ENCODE measurements at regions not wholly inside any gene's neighbourhood (a gene's known extent, or its start where the extent isn't known, plus 50 kb on each side); places are given as distances from the start of the nearest gene placed in this dataset.

DNA sequence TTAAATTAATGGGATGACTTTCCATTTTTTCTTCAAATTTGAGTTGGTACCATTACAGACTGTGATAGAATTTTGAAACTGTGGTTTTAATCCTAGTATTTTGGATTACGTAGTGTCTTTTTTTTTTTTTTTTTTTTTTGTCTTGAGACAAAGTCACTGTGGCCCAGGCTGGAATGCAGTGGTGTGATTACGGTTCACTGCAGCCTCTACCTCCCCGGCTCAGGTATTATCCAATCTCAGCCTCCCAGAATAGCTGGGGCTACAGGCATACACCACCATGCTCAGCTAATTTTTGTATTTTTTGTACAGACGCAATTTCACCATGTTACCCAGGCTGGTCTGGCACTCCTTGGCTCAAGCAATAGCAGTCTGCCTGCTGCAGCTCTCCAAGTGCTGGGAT, 87.1 kb downstream of the SOX4 start:
- H3K27me3 Mint-ChIP-seq: peaks cover 2% of the 10 kb centered on the region
- DNase-seq: no peak
- no peaks in the 10 kb centered on the region for H3K4me1 Mint-ChIP-seq (ENCODE audit: low read depth)
- no peaks in the 10 kb centered on the region for H3K9me3 Mint-ChIP-seq
- no peaks in the 10 kb centered on the region for H3K36me3 Mint-ChIP-seq (ENCODE audit: low read depth)
- H3K4me3 Mint-ChIP-seq: no peak overlapping the region
- H3K27ac Mint-ChIP-seq: no peak overlapping the region

- no peak for DNase-seq
- Mint-ChIP-seq H3K36me3 (ENCODE audit: low read depth) (no peaks in the 10 kb centered on the region), H3K27ac (no peak overlapping the region), H3K4me1 (ENCODE audit: low read depth) (no peaks in the 10 kb centered on the region), H3K4me3 (no peak overlapping the region), H3K27me3 (no peaks in the 10 kb centered on the region), H3K9me3 (peaks cover 3% of the 10 kb centered on the region)
Measured at GRCh38 chr6:21690489-21690888, 96.9 kb downstream of the SOX4 start.

DNA sequence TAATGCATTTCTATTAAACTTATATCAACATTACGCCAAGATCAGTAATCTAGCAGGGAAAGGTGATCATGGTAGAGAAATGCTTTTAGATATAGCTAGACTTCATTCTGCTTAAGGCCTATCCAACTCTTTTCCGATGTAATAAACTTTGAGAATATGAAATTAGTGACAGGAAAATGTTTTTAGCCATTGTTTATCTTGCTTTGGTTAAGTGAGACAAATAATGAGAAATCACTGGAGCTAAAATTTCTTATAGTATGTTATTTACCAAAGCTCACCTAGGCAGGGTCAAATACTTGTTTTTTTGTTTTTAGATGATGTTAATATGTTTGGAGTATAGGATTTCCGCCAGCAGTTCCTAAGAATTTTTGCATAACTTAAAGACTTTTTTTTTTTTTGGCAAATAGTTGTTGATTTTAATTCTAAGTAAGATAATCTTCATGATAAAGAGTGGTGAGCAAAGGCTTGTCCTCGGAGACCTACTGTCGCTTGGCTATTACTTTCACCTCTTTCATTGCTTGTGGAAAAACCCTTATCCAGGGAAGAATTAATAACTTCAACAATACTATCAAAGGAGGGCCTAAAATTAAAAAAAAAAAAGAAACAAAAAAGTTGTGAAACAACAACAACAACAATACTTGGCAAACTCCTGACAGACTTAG, 98.3 kb downstream of the SOX4 start:
- Mint-ChIP-seq H3K27me3 (no peaks in the 10 kb centered on the region), H3K36me3 (ENCODE audit: low read depth) (no peaks in the 10 kb centered on the region), H3K4me3 (no peak overlapping the region), H3K9me3 (peaks cover 3% of the 10 kb centered on the region), H3K27ac (no peak overlapping the region), H3K4me1 (ENCODE audit: low read depth) (no peaks in the 10 kb centered on the region)
- DNase-seq: no peak

DNA sequence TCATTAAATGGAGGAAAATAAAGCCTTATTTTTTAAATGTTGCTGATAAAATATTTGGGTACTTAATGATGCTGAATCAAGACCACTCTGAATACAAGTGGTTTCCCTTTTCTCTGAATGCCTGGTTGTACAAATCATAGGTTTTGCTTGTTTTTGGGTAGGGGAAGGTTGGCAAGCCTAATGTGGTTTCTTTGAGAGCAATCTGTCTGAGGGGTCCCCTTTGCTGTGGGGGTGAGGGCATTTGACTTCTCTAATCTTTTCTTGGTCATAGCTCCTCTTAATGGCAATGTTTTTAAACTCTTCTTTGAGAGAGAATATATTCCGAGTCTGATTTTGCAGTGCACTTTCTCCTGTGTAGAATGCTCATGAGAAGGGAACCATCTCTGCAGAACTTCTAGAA, 99.2 kb downstream of the SOX4 start:
- DNase-seq: no peak
- H3K36me3 Mint-ChIP-seq (ENCODE audit: low read depth): no peaks in the 10 kb centered on the region
- no peaks in the 10 kb centered on the region for H3K9me3 Mint-ChIP-seq
- H3K4me1 Mint-ChIP-seq (ENCODE audit: low read depth): no peaks in the 10 kb centered on the region
- no peak overlapping the region for H3K27ac Mint-ChIP-seq
- H3K27me3 Mint-ChIP-seq: no peaks in the 10 kb centered on the region
- H3K4me3 Mint-ChIP-seq: no peak overlapping the region

DNA sequence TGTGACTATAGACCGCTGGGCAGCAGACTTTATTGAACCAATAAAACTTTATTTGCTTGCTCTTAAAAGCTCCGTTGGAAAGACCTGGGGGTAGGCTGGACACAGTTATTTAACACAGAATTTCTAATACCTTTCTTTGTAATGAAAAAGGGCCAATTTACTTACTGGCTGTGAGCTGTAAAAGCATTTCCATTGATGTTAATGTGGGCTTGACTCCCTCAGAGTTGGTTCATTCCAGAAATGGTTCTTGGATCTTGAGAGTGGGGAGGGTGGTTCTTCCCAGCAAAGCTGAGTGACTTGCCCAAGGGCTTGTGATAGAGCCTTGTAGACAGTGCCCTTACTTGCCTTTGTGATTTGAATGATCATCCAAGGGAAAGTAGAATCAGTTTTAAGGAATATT, 100.6 kb downstream of the SOX4 start:
- no peaks in the 10 kb centered on the region for H3K27me3 Mint-ChIP-seq
- no peaks in the 10 kb centered on the region for H3K4me1 Mint-ChIP-seq (ENCODE audit: low read depth)
- H3K27ac Mint-ChIP-seq: no peak overlapping the region
- H3K4me3 Mint-ChIP-seq: no peak overlapping the region
- no peaks in the 10 kb centered on the region for H3K9me3 Mint-ChIP-seq
- no peaks in the 10 kb centered on the region for H3K36me3 Mint-ChIP-seq (ENCODE audit: low read depth)
- DNase-seq: no peak

- H3K4me1 Mint-ChIP-seq (ENCODE audit: low read depth): no peaks in the 10 kb centered on the region
- no peak overlapping the region for H3K27ac Mint-ChIP-seq
- no peaks in the 10 kb centered on the region for H3K27me3 Mint-ChIP-seq
- no peaks in the 10 kb centered on the region for H3K9me3 Mint-ChIP-seq
- H3K4me3 Mint-ChIP-seq: no peak overlapping the region
- no peaks in the 10 kb centered on the region for H3K36me3 Mint-ChIP-seq (ENCODE audit: low read depth)
- DNase-seq: no peak
Measured at GRCh38 chr6:21707524-21708319, 114.2 kb downstream of the SOX4 start.

- no peaks in the 10 kb centered on the region for H3K4me1 Mint-ChIP-seq (ENCODE audit: low read depth)
- H3K27ac Mint-ChIP-seq: no peak overlapping the region
- no peaks in the 10 kb centered on the region for H3K27me3 Mint-ChIP-seq
- no peaks in the 10 kb centered on the region for H3K36me3 Mint-ChIP-seq (ENCODE audit: low read depth)
- H3K9me3 Mint-ChIP-seq: no peaks in the 10 kb centered on the region
- no peak for DNase-seq
- no peak overlapping the region for H3K4me3 Mint-ChIP-seq
Measured at GRCh38 chr6:21708320-21708580, 114.7 kb downstream of the SOX4 start.

DNA sequence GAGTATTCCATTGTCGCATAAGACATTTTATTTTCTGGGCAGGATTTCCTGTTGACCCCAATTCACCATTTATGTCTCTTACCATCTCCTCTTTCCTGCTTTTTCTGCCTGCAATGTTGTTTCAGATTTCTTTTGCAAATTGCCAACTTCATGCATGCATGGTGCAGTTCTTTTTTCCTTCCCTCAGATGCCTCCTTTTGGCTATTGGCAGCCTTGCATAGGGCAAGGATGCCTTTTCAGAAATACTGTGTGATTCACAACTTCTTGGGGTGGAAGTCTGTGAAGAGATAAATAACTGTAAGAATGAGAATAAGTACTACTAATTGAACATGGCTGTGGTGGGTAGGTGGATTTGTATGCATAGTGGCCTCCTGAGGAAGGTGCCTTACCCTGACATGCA, 116.7 kb downstream of the SOX4 start:
- no peak overlapping the region for H3K27ac Mint-ChIP-seq
- H3K4me3 Mint-ChIP-seq: no peak overlapping the region
- peaks cover 4% of the 10 kb centered on the region for H3K27me3 Mint-ChIP-seq
- H3K4me1 Mint-ChIP-seq (ENCODE audit: low read depth): no peaks in the 10 kb centered on the region
- H3K36me3 Mint-ChIP-seq (ENCODE audit: low read depth): no peaks in the 10 kb centered on the region
- no peak for DNase-seq
- no peaks in the 10 kb centered on the region for H3K9me3 Mint-ChIP-seq

GRCh38 chr6:21710908-21711627, 117.5 kb downstream of the SOX4 start:
- no peaks in the 10 kb centered on the region for H3K4me1 Mint-ChIP-seq (ENCODE audit: low read depth)

GRCh38 chr6:21712213-21712612, 118.7 kb downstream of the SOX4 start:
- Mint-ChIP-seq H3K9me3 (no peaks in the 10 kb centered on the region), H3K27me3 (peaks cover 4% of the 10 kb centered on the region), H3K27ac (no peak overlapping the region), H3K4me1 (ENCODE audit: low read depth) (no peaks in the 10 kb centered on the region), H3K4me3 (no peak overlapping the region), H3K36me3 (ENCODE audit: low read depth) (no peaks in the 10 kb centered on the region)
- no peak for DNase-seq

More at GRCh38 chr6:21710908-21711627, 117.5 kb downstream of the SOX4 start:
- H3K27me3 Mint-ChIP-seq: peaks cover 4% of the 10 kb centered on the region
- DNase-seq: no peak
- H3K4me3 Mint-ChIP-seq: no peak overlapping the region
- no peaks in the 10 kb centered on the region for H3K9me3 Mint-ChIP-seq
- no peak overlapping the region for H3K27ac Mint-ChIP-seq
- H3K36me3 Mint-ChIP-seq (ENCODE audit: low read depth): no peaks in the 10 kb centered on the region

GRCh38 chr6:21713481-21713880, 119.9 kb downstream of the SOX4 start:
- no peaks in the 10 kb centered on the region for H3K9me3 Mint-ChIP-seq

GRCh38 chr6:21715180-21715579, 121.6 kb downstream of the SOX4 start:
- Mint-ChIP-seq H3K4me1 (ENCODE audit: low read depth) (no peaks in the 10 kb centered on the region), H3K27ac (no peak overlapping the region), H3K4me3 (no peak overlapping the region), H3K27me3 (peaks cover 4% of the 10 kb centered on the region), H3K9me3 (peaks cover 3% of the 10 kb centered on the region), H3K36me3 (ENCODE audit: low read depth) (no peaks in the 10 kb centered on the region)
- no peak for DNase-seq

More at GRCh38 chr6:21713481-21713880, 119.9 kb downstream of the SOX4 start:
- Mint-ChIP-seq H3K36me3 (ENCODE audit: low read depth) (no peaks in the 10 kb centered on the region), H3K27me3 (peaks cover 4% of the 10 kb centered on the region), H3K4me1 (ENCODE audit: low read depth) (no peaks in the 10 kb centered on the region), H3K4me3 (no peak overlapping the region), H3K27ac (no peak overlapping the region)
- DNase-seq: no peak

- DNase-seq: no peak
- H3K4me3 Mint-ChIP-seq: no peak overlapping the region
- H3K27ac Mint-ChIP-seq: no peak overlapping the region
- peaks cover 3% of the 10 kb centered on the region for H3K9me3 Mint-ChIP-seq
- no peaks in the 10 kb centered on the region for H3K4me1 Mint-ChIP-seq (ENCODE audit: low read depth)
- no peaks in the 10 kb centered on the region for H3K36me3 Mint-ChIP-seq (ENCODE audit: low read depth)
- no peaks in the 10 kb centered on the region for H3K27me3 Mint-ChIP-seq
Measured at GRCh38 chr6:21722510-21722909, 129.0 kb downstream of the SOX4 start.

GRCh38 chr6:21726676-21727075, 133.1 kb downstream of the SOX4 start:
- peaks cover 3% of the 10 kb centered on the region for H3K27me3 Mint-ChIP-seq
- H3K9me3 Mint-ChIP-seq: no peaks in the 10 kb centered on the region
- DNase-seq: no peak
- H3K27ac Mint-ChIP-seq: no peak overlapping the region
- no peak overlapping the region for H3K4me3 Mint-ChIP-seq
- H3K36me3 Mint-ChIP-seq (ENCODE audit: low read depth): no peaks in the 10 kb centered on the region
- H3K4me1 Mint-ChIP-seq (ENCODE audit: low read depth): no peaks in the 10 kb centered on the region

GRCh38 chr6:21728141-21728540, 134.6 kb downstream of the SOX4 start:
- Mint-ChIP-seq H3K36me3 (ENCODE audit: low read depth) (no peaks in the 10 kb centered on the region), H3K9me3 (no peaks in the 10 kb centered on the region)

More at GRCh38 chr6:21728141-21728540, 134.6 kb downstream of the SOX4 start:
- no peak for DNase-seq
- H3K4me1 Mint-ChIP-seq (ENCODE audit: low read depth): no peaks in the 10 kb centered on the region
- H3K4me3 Mint-ChIP-seq: no peak overlapping the region
- no peak overlapping the region for H3K27ac Mint-ChIP-seq
- peaks cover 3% of the 10 kb centered on the region for H3K27me3 Mint-ChIP-seq
